ENCODE measurements at regions not wholly inside any gene's neighbourhood (a gene's known extent, or its start where the extent isn't known, plus 50 kb on each side); places are given as distances from the start of the nearest gene placed in this dataset.

DNA sequence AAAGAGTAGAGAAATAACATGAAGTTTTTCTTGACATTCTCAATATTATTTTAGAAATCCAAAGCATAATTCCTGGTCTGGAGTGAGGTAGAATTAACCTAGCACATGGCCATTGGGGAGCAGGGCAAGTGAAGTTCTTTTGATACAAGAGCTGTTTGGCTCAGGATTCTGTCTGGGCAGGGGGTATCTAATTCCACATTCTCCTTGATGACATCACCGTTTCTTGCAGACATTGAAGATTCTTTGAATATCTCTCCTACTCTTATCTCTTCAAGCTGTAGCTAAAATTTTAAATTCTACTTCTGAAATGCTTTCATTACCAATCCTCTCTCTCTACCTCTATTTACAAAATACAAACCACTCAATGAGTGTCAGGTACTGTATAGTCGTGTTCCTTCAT is 138.2 kb upstream of the TENM4 start:
- Histone ChIP-seq H3K4me3 (no peak overlapping the region), H3K9me3 (ENCODE audit: control insufficient read depth in 4 of 4, insufficient read depth in 3 of 4, low read length in 3 of 4) (peaks cover 0 to 2% (median 0%) of the 10 kb centered on the region in 4 donors), H3K4me1 (ENCODE audit: control insufficient read depth in 5 of 5, insufficient read depth in 5 of 5, low read length in 5 of 5) (no peaks in the 10 kb centered on the region), H3K27me3 (ENCODE audit: control insufficient read depth in 3 of 3, insufficient read depth in 3 of 3, low read length in 2 of 3) (no peaks in the 10 kb centered on the region), H3K9ac (ENCODE audit: insufficient read depth in 1 of 2, low read length in 2 of 2) (no peak overlapping the region), H3K36me3 (ENCODE audit: control insufficient read depth in 4 of 4, insufficient read depth in 4 of 4, low read length in 4 of 4) (no peaks in the 10 kb centered on the region), H3K27ac (ENCODE audit: low read depth in 1 of 2, low read length in 1 of 2) (no peak overlapping the region)
- no peak for DNase-seq
- WGBS, 2 donors: 64 to 75% methylated on average over 2 of the region's 2 CpGs
- ATAC-seq (ENCODE audit: insufficient read depth, low FRiP score): no peak
- TF ChIP-seq CTCF (IDR thresholded peaks at IDR 0.05; ENCODE audit: control extremely low read depth, extremely low read depth): no peak

GRCh38 chr11:79578116-79578515 is 137.3 kb upstream of the TENM4 start:
- Histone ChIP-seq H3K4me1 (ENCODE audit: control insufficient read depth in 5 of 5, insufficient read depth in 5 of 5, low read length in 5 of 5) (no peaks in the 10 kb centered on the region), H3K9me3 (ENCODE audit: control insufficient read depth in 4 of 4, insufficient read depth in 3 of 4, low read length in 3 of 4) (peaks cover 0 to 2% (median 0%) of the 10 kb centered on the region in 4 donors), H3K36me3 (ENCODE audit: control insufficient read depth in 4 of 4, insufficient read depth in 4 of 4, low read length in 4 of 4) (no peaks in the 10 kb centered on the region), H3K9ac (ENCODE audit: insufficient read depth in 1 of 2, low read length in 2 of 2) (no peak overlapping the region), H3K27ac (ENCODE audit: low read depth in 1 of 2, low read length in 1 of 2) (no peak overlapping the region), H3K4me3 (no peak overlapping the region), H3K27me3 (ENCODE audit: control insufficient read depth in 3 of 3, insufficient read depth in 3 of 3, low read length in 2 of 3) (no peaks in the 10 kb centered on the region)
- ATAC-seq (ENCODE audit: insufficient read depth, low FRiP score) (no peak), DNase-seq (peak in 1 of 3 donors; percentile 6)
- 60 to 69% methylated on average over 5 of the region's 5 CpGs for WGBS, 2 donors
- no peak for TF ChIP-seq CTCF (IDR thresholded peaks at IDR 0.05; ENCODE audit: control extremely low read depth, extremely low read depth)

DNA sequence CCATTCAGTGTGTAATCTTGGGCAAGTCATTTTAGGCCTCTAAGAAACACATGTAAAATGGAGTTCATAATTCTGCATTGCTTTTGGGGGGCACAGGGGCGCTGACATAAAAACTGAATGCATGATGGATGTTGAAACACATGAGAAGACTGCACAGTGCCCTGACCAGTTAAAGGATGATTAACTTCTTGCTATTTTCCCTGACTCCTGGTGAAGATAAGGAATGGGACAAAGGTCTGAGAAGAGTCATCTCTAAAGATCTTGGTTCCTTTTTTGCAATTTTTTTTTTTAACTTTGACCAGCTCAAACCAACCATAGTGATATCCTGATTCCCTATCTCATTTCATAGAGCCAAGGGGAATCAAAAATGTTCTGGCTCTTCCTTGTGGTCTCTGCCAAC is 134.9 kb upstream of the TENM4 start:
- no peak overlapping the region for H3K9ac ChIP-seq (ENCODE audit: insufficient read depth in 1 of 2, low read length in 2 of 2)
- no peaks in the 10 kb centered on the region for H3K36me3 ChIP-seq (ENCODE audit: control insufficient read depth in 4 of 4, insufficient read depth in 4 of 4, low read length in 4 of 4)
- DNase-seq (no peak), ATAC-seq (ENCODE audit: insufficient read depth, low FRiP score) (no peak)
- H3K9me3 ChIP-seq (ENCODE audit: control insufficient read depth in 4 of 4, insufficient read depth in 3 of 4, low read length in 3 of 4): peaks cover 0 to 2% (median 0%) of the 10 kb centered on the region in 4 donors
- TF ChIP-seq CTCF (IDR thresholded peaks at IDR 0.05; ENCODE audit: control extremely low read depth, extremely low read depth): no peak
- H3K4me3 ChIP-seq: no peak overlapping the region
- WGBS, 2 donors: 68 to 75% methylated on average over 1 of the region's 1 CpG
- H3K27me3 ChIP-seq (ENCODE audit: control insufficient read depth in 3 of 3, insufficient read depth in 3 of 3, low read length in 2 of 3): no peaks in the 10 kb centered on the region
- no peaks in the 10 kb centered on the region for H3K4me1 ChIP-seq (ENCODE audit: control insufficient read depth in 5 of 5, insufficient read depth in 5 of 5, low read length in 5 of 5)
- no peak overlapping the region for H3K27ac ChIP-seq (ENCODE audit: low read depth in 1 of 2, low read length in 1 of 2)

DNA sequence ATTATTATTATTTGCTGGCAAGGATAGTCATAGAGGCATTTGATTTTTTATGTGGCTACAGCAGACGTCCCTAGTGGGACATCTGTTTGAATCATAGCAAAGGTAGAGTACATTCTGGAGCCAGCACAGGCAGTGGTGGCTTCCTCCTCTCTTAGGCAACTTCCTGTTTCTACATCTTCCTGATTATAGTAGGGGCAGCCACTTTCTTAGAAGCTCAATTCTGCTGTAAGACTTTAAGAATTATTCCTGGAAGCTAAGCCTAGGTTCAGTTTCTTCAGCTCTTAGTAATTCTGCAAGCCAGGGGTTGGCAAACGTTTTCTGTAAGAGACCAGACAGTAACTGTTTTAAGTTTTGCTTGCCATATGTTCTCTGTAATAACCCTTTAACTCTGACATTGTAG is 129.3 kb upstream of the TENM4 start:
- TF ChIP-seq CTCF (IDR thresholded peaks at IDR 0.05; ENCODE audit: control extremely low read depth, extremely low read depth): no peak
- WGBS, 2 donors: 32 to 44% methylated on average over 2 of the region's 2 CpGs

More for the DNA sequence above, 129.3 kb upstream of the TENM4 start:
- no peak overlapping the region for H3K27ac ChIP-seq (ENCODE audit: low read depth in 1 of 2, low read length in 1 of 2)
- ATAC-seq (ENCODE audit: insufficient read depth, low FRiP score) (no peak), DNase-seq (no peak)
- peaks cover 0 to 7% (median 0%) of the 10 kb centered on the region in 4 donors for H3K9me3 ChIP-seq (ENCODE audit: control insufficient read depth in 4 of 4, insufficient read depth in 3 of 4, low read length in 3 of 4)
- no peaks in the 10 kb centered on the region for H3K27me3 ChIP-seq (ENCODE audit: control insufficient read depth in 3 of 3, insufficient read depth in 3 of 3, low read length in 2 of 3)
- H3K36me3 ChIP-seq (ENCODE audit: control insufficient read depth in 4 of 4, insufficient read depth in 4 of 4, low read length in 4 of 4): no peaks in the 10 kb centered on the region
- H3K4me1 ChIP-seq (ENCODE audit: control insufficient read depth in 5 of 5, insufficient read depth in 5 of 5, low read length in 5 of 5): no peaks in the 10 kb centered on the region
- no peak overlapping the region for H3K9ac ChIP-seq (ENCODE audit: insufficient read depth in 1 of 2, low read length in 2 of 2)
- no peak overlapping the region for H3K4me3 ChIP-seq

Measured in lung (tissue), 11 donors.